Forelimb muscle (tissue), 1 donor: ENCODE measurements at regions not wholly inside any gene's neighbourhood (a gene's known extent, or its start where the extent isn't known, plus 50 kb on each side); places are given as distances from the start of the nearest gene placed in this dataset.

Source experiments
- DNase-seq: peaks from one replicate; pipeline ENCODE4 v3.0.0-alpha.2; 2013; ENCODE audit warnings: low read depth

GRCh38 chr3:22475665-22476240 is 724.7 kb upstream of the ZNF385D start:
- DNase-seq, result no peak

GRCh38 chr3:22476976-22477375 is 726.0 kb upstream of the ZNF385D start:
- DNase-seq, result no peak

DNA sequence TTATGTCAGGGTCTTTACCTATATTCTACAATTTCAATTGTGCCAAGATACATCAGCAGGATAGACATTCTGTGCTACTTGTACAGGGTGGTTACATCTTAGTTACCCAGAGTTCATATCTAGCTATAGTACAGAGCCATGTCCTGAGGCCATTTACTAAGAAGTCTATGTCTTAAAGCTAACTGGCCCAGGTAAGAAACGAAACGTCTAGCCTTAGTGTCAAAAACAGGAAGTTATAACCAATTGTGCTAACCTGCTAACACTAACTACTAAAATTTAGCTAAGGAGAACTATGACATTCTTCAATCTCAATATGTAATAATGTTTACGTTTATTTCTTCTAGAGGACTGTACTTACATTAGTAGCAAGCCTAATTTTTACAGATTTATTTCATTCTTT is 717.2 kb upstream of the UBE2E2 start:
- no peak for DNase-seq

- no peak for DNase-seq
Measured at GRCh38 chr3:22490747-22491146, 712.4 kb upstream of the UBE2E2 start.

GRCh38 chr3:22491344-22491743 is 711.8 kb upstream of the UBE2E2 start:
- no peak for DNase-seq

- no peak for DNase-seq
Measured at GRCh38 chr3:22492342-22492741, 710.8 kb upstream of the UBE2E2 start.

- no peak for DNase-seq
Measured at GRCh38 chr3:22495241-22495640, 707.9 kb upstream of the UBE2E2 start.

DNA sequence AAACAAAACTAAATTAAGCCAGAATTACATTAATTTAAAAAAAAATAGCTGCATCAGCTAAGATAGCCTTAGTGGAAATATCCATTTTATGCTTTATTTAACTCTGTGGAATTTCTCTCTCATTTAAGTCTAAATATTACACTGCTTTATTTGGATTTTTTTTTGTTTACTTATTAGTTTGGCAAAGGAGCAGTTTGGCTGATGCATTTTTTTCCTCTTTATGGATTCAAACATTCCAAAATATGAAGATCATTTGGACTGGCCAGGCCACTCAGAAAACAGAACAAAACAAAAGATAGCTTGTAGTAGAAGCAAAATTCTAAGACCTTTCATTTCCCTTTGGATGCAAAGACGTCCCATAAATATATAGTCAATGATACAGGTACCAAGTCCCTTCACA is 707.3 kb upstream of the UBE2E2 start:
- peak; percentile 62 for DNase-seq

DNA sequence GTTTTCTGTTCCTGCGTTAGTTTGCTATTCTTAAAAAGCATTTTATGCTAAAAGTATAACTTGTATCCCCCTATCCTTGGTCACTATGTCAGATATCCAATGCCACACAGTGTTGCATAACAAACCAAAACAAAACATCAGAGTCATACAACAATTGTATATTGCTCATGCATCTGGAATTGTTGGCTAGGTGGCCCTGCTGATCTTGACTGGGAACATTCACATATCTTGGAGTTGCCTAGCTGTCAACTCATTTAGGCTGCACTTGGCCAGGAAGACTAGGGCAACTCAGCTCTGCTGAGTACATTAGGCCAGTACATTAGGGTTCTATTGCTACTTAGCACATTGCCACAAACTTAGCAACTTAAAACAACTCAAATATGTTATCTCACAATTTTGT is 706.5 kb upstream of the UBE2E2 start:
- DNase-seq, result no peak

DNA sequence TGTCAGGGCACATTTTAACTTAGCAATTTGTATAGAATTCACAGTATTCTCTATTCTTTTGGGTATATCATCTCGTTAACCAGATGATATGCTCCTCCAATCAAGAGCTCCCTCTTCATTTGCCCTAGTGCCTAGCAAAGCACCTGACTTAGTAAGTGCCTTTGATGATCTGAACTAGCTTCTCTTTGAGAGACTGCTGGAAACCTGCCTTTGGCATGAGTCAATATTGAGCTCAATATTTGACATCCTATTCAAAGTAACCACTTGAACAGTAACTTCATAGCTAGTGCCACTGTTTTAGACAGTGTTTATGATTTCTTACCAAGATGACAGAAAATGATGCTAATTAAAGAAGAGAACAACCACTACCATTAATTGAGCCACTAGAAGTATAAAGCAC is 696.3 kb upstream of the UBE2E2 start:
- no peak for DNase-seq

GRCh38 chr3:22507709-22508108 is 695.4 kb upstream of the UBE2E2 start:
- DNase-seq, result peak; percentile 62

GRCh38 chr3:22523925-22524324 is 679.2 kb upstream of the UBE2E2 start:
- no peak for DNase-seq

DNA sequence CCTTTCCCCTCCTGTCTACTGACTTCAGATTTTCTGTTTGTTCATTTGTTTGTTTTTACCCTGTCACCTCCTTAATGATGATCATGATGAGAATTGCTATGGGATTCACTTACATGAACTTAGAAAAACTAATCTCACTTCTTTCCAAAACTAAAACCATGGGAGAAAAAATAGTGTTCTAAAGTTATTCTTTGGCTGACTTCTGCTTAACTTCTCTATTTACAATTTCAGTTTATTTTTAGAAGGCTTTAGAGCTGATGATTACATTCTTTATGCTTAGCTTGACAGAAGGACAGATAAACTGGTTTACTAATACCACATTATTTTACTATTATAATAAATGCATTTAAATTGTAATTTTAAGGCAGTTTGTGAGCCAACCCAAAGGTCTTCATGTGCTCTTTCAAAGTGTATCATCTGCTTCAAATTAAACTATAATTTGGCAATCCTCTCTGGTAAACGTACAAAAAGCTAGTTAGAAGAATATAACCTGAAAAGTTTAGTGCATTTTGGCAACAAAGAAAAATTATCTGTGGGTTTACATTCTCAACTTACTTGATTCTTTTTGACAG is 676.8 kb upstream of the UBE2E2 start:
- DNase-seq, result no peak

GRCh38 chr3:22536541-22536940 is 666.6 kb upstream of the UBE2E2 start:
- DNase-seq, result no peak

- DNase-seq, result no peak
Measured at GRCh38 chr3:22537560-22537959, 665.6 kb upstream of the UBE2E2 start.

DNA sequence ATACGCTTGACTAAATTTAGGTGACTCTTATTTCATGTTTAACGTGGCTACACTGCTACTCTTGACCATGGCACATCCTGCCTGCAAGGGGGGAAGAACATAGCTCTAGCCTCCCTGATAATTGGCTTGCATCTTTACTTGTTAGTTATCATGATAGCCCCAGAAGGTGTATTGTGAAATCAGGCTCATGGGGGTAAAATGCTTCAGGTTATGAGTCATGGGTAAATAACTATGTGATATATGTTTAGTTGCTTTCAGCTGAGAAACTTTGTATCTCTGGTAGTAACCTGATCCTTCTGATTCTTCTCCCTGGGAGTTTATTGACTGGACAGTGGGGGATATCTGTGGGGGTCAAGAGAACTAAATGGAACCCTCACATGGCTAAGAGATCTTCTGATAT is 660.8 kb upstream of the UBE2E2 start:
- DNase-seq, result no peak

DNA sequence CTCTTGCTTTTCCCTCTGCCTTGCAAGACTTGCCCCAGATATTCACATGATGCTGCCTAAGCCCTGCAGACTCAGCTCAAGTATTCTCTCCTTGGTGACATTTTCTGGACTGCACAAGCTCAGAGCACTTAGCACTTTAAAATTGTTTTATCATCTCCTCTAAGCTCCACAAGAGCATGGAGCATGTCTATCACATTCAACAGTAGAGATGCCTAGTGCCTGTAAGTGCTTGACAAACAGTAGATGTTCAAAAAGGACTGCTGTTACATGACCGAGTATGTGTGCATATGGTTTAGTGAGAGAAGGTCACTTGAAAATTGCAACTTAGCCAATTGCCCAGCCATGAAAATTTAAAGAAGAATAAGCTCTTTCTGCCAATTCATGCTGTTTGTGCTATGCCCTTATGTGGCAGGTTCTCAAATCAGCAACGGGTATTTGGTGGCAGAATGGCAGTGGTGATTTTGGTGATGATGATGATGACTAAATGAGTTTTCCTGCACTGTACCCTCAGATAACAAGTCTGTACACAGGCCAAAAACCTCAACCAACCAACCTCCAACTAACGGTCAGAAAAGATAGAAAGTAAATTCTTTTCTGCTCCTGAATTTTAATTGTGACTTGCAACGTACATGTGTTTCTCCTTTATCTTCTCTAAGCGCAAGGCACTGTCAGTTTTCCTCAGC is 647.2 kb upstream of the UBE2E2 start:
- no peak for DNase-seq

DNA sequence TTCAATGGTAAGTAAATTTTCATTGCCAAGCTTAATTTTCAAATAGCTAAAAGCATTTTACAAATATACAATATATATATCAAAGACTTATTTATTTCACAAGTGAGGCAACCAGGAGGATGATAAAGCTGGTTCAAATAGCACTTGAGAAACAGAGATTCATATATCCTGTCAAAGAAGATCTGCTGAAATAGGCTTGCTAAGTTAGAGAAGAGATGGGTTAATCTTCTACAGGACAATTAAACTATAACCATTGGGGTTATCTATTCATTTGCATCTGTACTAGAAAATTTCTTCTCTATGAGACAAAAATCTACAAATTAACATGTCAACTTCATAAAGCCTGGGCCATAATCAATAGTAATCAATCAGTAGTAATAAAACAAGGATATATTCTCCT is 637.7 kb upstream of the UBE2E2 start:
- no peak for DNase-seq

GRCh38 chr3:22568285-22568684 is 634.8 kb upstream of the UBE2E2 start:
- DNase-seq, result no peak

- DNase-seq, result no peak
Measured at GRCh38 chr3:22569570-22569969, 633.6 kb upstream of the UBE2E2 start.

- no peak for DNase-seq
Measured at GRCh38 chr3:22581007-22581406, 622.1 kb upstream of the UBE2E2 start.

DNA sequence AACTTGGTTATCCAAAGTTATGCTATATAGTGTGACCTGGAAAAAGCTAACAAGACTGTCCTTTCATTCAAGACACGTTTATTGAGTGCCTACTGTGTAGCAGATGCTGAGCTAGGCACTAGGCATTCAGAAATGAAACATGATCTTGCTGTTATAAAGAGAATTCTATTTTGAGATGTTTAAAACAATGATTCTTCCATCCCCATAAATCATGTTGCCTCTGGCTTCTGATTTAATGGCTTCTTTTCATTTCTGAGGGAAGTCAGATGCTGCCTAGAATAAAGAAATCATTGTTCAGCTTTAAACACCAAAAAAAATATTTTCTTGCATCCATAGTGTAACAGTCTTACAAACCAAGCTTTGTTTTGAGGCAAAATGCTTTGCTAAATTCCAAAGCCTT is 620.9 kb upstream of the UBE2E2 start:
- DNase-seq, result no peak

GRCh38 chr3:22585504-22585903 is 617.6 kb upstream of the UBE2E2 start:
- no peak for DNase-seq

GRCh38 chr3:22585911-22586310 is 617.2 kb upstream of the UBE2E2 start:
- no peak for DNase-seq
